HG03196 (cell line): ENCODE measurements at regions not wholly inside any gene's neighbourhood (a gene's known extent, or its start where the extent isn't known, plus 50 kb on each side); places are given as distances from the start of the nearest gene placed in this dataset.
"Not testable (repeated sequence)": the region's sequence is repeated elsewhere in the genome, so short reads cannot be mapped to it uniquely, and the experiment has no call there.

Experiments
- ATAC-seq: cut with Tn5 transposase; IDR thresholded peaks from one replicate; pipeline ENCODE4 v1.9.1; 2021; ENCODE audit not compliant: unreplicated experiment

GRCh38 chr14:98189062-98189461, 1082.9 kb downstream of the BCL11B start:
- no peak for ATAC-seq

GRCh38 chr14:98189511-98189910, 1082.5 kb downstream of the BCL11B start:
- ATAC-seq, result no peak

GRCh38 chr14:98189944-98190343, 1082.1 kb downstream of the BCL11B start:
- no peak for ATAC-seq

- ATAC-seq, result no peak
Observed at GRCh38 chr14:98192946-98193345, 1079.1 kb downstream of the BCL11B start.

GRCh38 chr14:98194821-98195220, 1077.2 kb downstream of the BCL11B start:
- no peak for ATAC-seq

- ATAC-seq, result no peak
Observed at GRCh38 chr14:98195256-98195655, 1076.7 kb downstream of the BCL11B start.

- no peak for ATAC-seq
Observed at GRCh38 chr14:98197933-98198332, 1074.1 kb downstream of the BCL11B start.

- no peak for ATAC-seq
Observed at GRCh38 chr14:98198385-98198784, 1073.6 kb downstream of the BCL11B start.

- no peak for ATAC-seq
Observed at GRCh38 chr14:98200601-98201000, 1071.4 kb downstream of the BCL11B start.

- ATAC-seq, result no peak
Observed at GRCh38 chr14:98203421-98203820, 1068.6 kb downstream of the BCL11B start.

- ATAC-seq, result no peak
Observed at GRCh38 chr14:98204139-98204538, 1067.9 kb downstream of the BCL11B start.

- ATAC-seq, result no peak
Observed at GRCh38 chr14:98207415-98207814, 1064.6 kb downstream of the BCL11B start.

GRCh38 chr14:98208211-98208611, 1063.8 kb downstream of the BCL11B start:
- ATAC-seq, result no peak

GRCh38 chr14:98208943-98209342, 1063.1 kb downstream of the BCL11B start:
- ATAC-seq, result no peak

GRCh38 chr14:98210045-98210672, 1061.8 kb downstream of the BCL11B start:
- no peak for ATAC-seq

- no peak for ATAC-seq
Observed at GRCh38 chr14:98217530-98217929, 1054.5 kb downstream of the BCL11B start.

GRCh38 chr14:98218218-98218617, 1053.8 kb downstream of the BCL11B start:
- no peak for ATAC-seq

- no peak for ATAC-seq
Observed at GRCh38 chr14:98219638-98220037, 1052.4 kb downstream of the BCL11B start.

- ATAC-seq, result no peak
Observed at GRCh38 chr14:98223106-98223505, 1048.9 kb downstream of the BCL11B start.

- ATAC-seq, result not testable (repeated sequence)
Observed at GRCh38 chr14:98223710-98224109, 1048.3 kb downstream of the BCL11B start.

- ATAC-seq, result no peak
Observed at GRCh38 chr14:98226411-98226810, 1045.6 kb downstream of the BCL11B start.

GRCh38 chr14:98227000-98227726, 1044.8 kb downstream of the BCL11B start:
- ATAC-seq, result no peak

GRCh38 chr14:98227727-98228111, 1044.3 kb downstream of the BCL11B start:
- ATAC-seq, result no peak
